ENCODE measurements at regions not wholly inside any gene's neighbourhood (a gene's known extent, or its start where the extent isn't known, plus 50 kb on each side); places are given as distances from the start of the nearest gene placed in this dataset.

- TF ChIP-seq REST (IDR thresholded peaks at IDR 0.05; ENCODE audit: insufficient replicate concordance, low read depth) (no peak), CTCF (IDR thresholded peaks at IDR 0.05; ENCODE audit: insufficient read depth, low read length) (no peak), POLR2AphosphoS5 (IDR thresholded peaks at IDR 0.05; ENCODE audit: low read depth) (no peak), SPI1 (IDR thresholded peaks at IDR 0.05; ENCODE audit: borderline replicate concordance, low read depth) (no peak), GABPA (IDR thresholded peaks at IDR 0.05; ENCODE audit: low read depth) (no peak)
- Histone ChIP-seq H3K27ac (replicated peaks) (no peak overlapping the region), H3K4me3 (replicated peaks; ENCODE audit: insufficient read depth, low read length) (no peak overlapping the region), H3K27me3 (ENCODE audit: insufficient read depth, poor library complexity, severe bottlenecking) (no peaks in the 10 kb centered on the region)
- DNase-seq (ENCODE audit: low read depth in 1 of 2, low spot score in 1 of 2): no peak
These were observed 95.5 kb upstream of the SYT4 start for GRCh38 chr18:43372773-43373172.

- H3K4me3 ChIP-seq (replicated peaks; ENCODE audit: insufficient read depth, low read length): no peak overlapping the region
- TF ChIP-seq POLR2AphosphoS5 (IDR thresholded peaks at IDR 0.05; ENCODE audit: low read depth): no peak
- no peak for TF ChIP-seq GABPA (IDR thresholded peaks at IDR 0.05; ENCODE audit: low read depth)
- TF ChIP-seq SPI1 (IDR thresholded peaks at IDR 0.05; ENCODE audit: borderline replicate concordance, low read depth): peak; percentile 48; the same call in 1 of the 2 replicates
- TF ChIP-seq REST (IDR thresholded peaks at IDR 0.05; ENCODE audit: insufficient replicate concordance, low read depth): no peak
- H3K27me3 ChIP-seq (ENCODE audit: insufficient read depth, poor library complexity, severe bottlenecking): no peaks in the 10 kb centered on the region
- no peak overlapping the region for H3K27ac ChIP-seq (replicated peaks)
- no peak for DNase-seq (ENCODE audit: low read depth in 1 of 2, low spot score in 1 of 2)
These were observed 102.9 kb upstream of the SYT4 start for GRCh38 chr18:43380104-43380672.

- no peak for DNase-seq (ENCODE audit: low read depth in 1 of 2, low spot score in 1 of 2)
- Histone ChIP-seq H3K27ac (replicated peaks) (no peak overlapping the region), H3K27me3 (ENCODE audit: insufficient read depth, poor library complexity, severe bottlenecking) (no peaks in the 10 kb centered on the region), H3K4me3 (replicated peaks; ENCODE audit: insufficient read depth, low read length) (no peak overlapping the region)
- TF ChIP-seq GABPA (IDR thresholded peaks at IDR 0.05; ENCODE audit: low read depth): no peak
- TF ChIP-seq POLR2AphosphoS5 (IDR thresholded peaks at IDR 0.05; ENCODE audit: low read depth): no peak
- no peak for TF ChIP-seq CTCF (IDR thresholded peaks at IDR 0.05; ENCODE audit: insufficient read depth, low read length)
- TF ChIP-seq REST (IDR thresholded peaks at IDR 0.05; ENCODE audit: insufficient replicate concordance, low read depth): no peak
- TF ChIP-seq SPI1 (IDR thresholded peaks at IDR 0.05; ENCODE audit: borderline replicate concordance, low read depth): no peak
These were observed 105.5 kb upstream of the SYT4 start for GRCh38 chr18:43382641-43383403.

All from HL-60 (cell line).